ENCODE measurements at regions not wholly inside any gene's neighbourhood (a gene's known extent, or its start where the extent isn't known, plus 50 kb on each side); places are given as distances from the start of the nearest gene placed in this dataset.

GRCh38 chr11:111077530-111078322 lies 167.8 kb upstream of the POU2AF2 start:
- Histone ChIP-seq H3K27ac (ENCODE audit: low read depth in 2 of 2, low read length in 2 of 2) (no peak overlapping the region), H3K36me3 (ENCODE audit: control insufficient read depth in 2 of 2, insufficient read depth in 2 of 2, low read length in 2 of 2) (no peaks in the 10 kb centered on the region), H3K9ac (ENCODE audit: low read depth in 1 of 2, low read length in 2 of 2) (no peak overlapping the region)

GRCh38 chr11:111069066-111069465 lies 176.5 kb upstream of the POU2AF2 start:
- H3K27me3 ChIP-seq (ENCODE audit: control insufficient read depth in 2 of 2, insufficient read depth in 2 of 2, low read length in 2 of 2): no peaks in the 10 kb centered on the region
- no peak overlapping the region for H3K27ac ChIP-seq (ENCODE audit: low read depth in 2 of 2, low read length in 2 of 2)
- no peaks in the 10 kb centered on the region for H3K4me1 ChIP-seq (ENCODE audit: control insufficient read depth in 2 of 2, insufficient read depth in 2 of 2, low read length in 2 of 2)

More at GRCh38 chr11:111077530-111078322, 167.8 kb upstream of the POU2AF2 start:
- no peak overlapping the region for H3K4me3 ChIP-seq (ENCODE audit: low read length in 2 of 2)
- H3K4me1 ChIP-seq (ENCODE audit: control insufficient read depth in 2 of 2, insufficient read depth in 2 of 2, low read length in 2 of 2): no peaks in the 10 kb centered on the region
- H3K27me3 ChIP-seq (ENCODE audit: control insufficient read depth in 2 of 2, insufficient read depth in 2 of 2, low read length in 2 of 2): no peaks in the 10 kb centered on the region
- H3K9me3 ChIP-seq (ENCODE audit: control insufficient read depth in 2 of 2, low read length in 2 of 2): no peaks in the 10 kb centered on the region

GRCh38 chr11:111067994-111068393 lies 177.5 kb upstream of the POU2AF2 start:
- H3K9me3 ChIP-seq (ENCODE audit: control insufficient read depth in 2 of 2, low read length in 2 of 2): peaks cover 0 to 4% of the 10 kb centered on the region in 2 donors
- H3K4me1 ChIP-seq (ENCODE audit: control insufficient read depth in 2 of 2, insufficient read depth in 2 of 2, low read length in 2 of 2): no peaks in the 10 kb centered on the region
- H3K9ac ChIP-seq (ENCODE audit: low read depth in 1 of 2, low read length in 2 of 2): no peak overlapping the region
- no peaks in the 10 kb centered on the region for H3K27me3 ChIP-seq (ENCODE audit: control insufficient read depth in 2 of 2, insufficient read depth in 2 of 2, low read length in 2 of 2)
- no peak overlapping the region for H3K4me3 ChIP-seq (ENCODE audit: low read length in 2 of 2)
- no peak overlapping the region for H3K27ac ChIP-seq (ENCODE audit: low read depth in 2 of 2, low read length in 2 of 2)
- H3K36me3 ChIP-seq (ENCODE audit: control insufficient read depth in 2 of 2, insufficient read depth in 2 of 2, low read length in 2 of 2): no peaks in the 10 kb centered on the region

More at GRCh38 chr11:111069066-111069465, 176.5 kb upstream of the POU2AF2 start:
- H3K9ac ChIP-seq (ENCODE audit: low read depth in 1 of 2, low read length in 2 of 2): no peak overlapping the region
- H3K36me3 ChIP-seq (ENCODE audit: control insufficient read depth in 2 of 2, insufficient read depth in 2 of 2, low read length in 2 of 2): no peaks in the 10 kb centered on the region
- H3K4me3 ChIP-seq (ENCODE audit: low read length in 2 of 2): no peak overlapping the region
- H3K9me3 ChIP-seq (ENCODE audit: control insufficient read depth in 2 of 2, low read length in 2 of 2): peaks cover 0 to 4% of the 10 kb centered on the region in 2 donors

- no peak overlapping the region for H3K9ac ChIP-seq (ENCODE audit: low read depth in 1 of 2, low read length in 2 of 2)
- H3K9me3 ChIP-seq (ENCODE audit: control insufficient read depth in 2 of 2, low read length in 2 of 2): peaks cover 0 to 4% of the 10 kb centered on the region in 2 donors
- no peaks in the 10 kb centered on the region for H3K27me3 ChIP-seq (ENCODE audit: control insufficient read depth in 2 of 2, insufficient read depth in 2 of 2, low read length in 2 of 2)
- H3K27ac ChIP-seq (ENCODE audit: low read depth in 2 of 2, low read length in 2 of 2): no peak overlapping the region
- H3K4me3 ChIP-seq (ENCODE audit: low read length in 2 of 2): no peak overlapping the region
- H3K36me3 ChIP-seq (ENCODE audit: control insufficient read depth in 2 of 2, insufficient read depth in 2 of 2, low read length in 2 of 2): no peaks in the 10 kb centered on the region
- no peaks in the 10 kb centered on the region for H3K4me1 ChIP-seq (ENCODE audit: control insufficient read depth in 2 of 2, insufficient read depth in 2 of 2, low read length in 2 of 2)
Measured at GRCh38 chr11:111066846-111067245, 178.7 kb upstream of the POU2AF2 start.

GRCh38 chr11:111063726-111064517 lies 181.6 kb upstream of the POU2AF2 start:
- H3K4me1 ChIP-seq (ENCODE audit: control insufficient read depth in 2 of 2, insufficient read depth in 2 of 2, low read length in 2 of 2): no peaks in the 10 kb centered on the region
- H3K9me3 ChIP-seq (ENCODE audit: control insufficient read depth in 2 of 2, low read length in 2 of 2): peaks cover 0 to 4% of the 10 kb centered on the region in 2 donors
- H3K27ac ChIP-seq (ENCODE audit: low read depth in 2 of 2, low read length in 2 of 2): no peak overlapping the region
- H3K36me3 ChIP-seq (ENCODE audit: control insufficient read depth in 2 of 2, insufficient read depth in 2 of 2, low read length in 2 of 2): no peaks in the 10 kb centered on the region
- no peak overlapping the region for H3K4me3 ChIP-seq (ENCODE audit: low read length in 2 of 2)
- H3K9ac ChIP-seq (ENCODE audit: low read depth in 1 of 2, low read length in 2 of 2): no peak overlapping the region
- H3K27me3 ChIP-seq (ENCODE audit: control insufficient read depth in 2 of 2, insufficient read depth in 2 of 2, low read length in 2 of 2): no peaks in the 10 kb centered on the region

GRCh38 chr11:111062420-111062819 lies 183.1 kb upstream of the POU2AF2 start:
- no peaks in the 10 kb centered on the region for H3K27me3 ChIP-seq (ENCODE audit: control insufficient read depth in 2 of 2, insufficient read depth in 2 of 2, low read length in 2 of 2)
- no peak overlapping the region for H3K4me3 ChIP-seq (ENCODE audit: low read length in 2 of 2)
- no peak overlapping the region for H3K27ac ChIP-seq (ENCODE audit: low read depth in 2 of 2, low read length in 2 of 2)
- H3K4me1 ChIP-seq (ENCODE audit: control insufficient read depth in 2 of 2, insufficient read depth in 2 of 2, low read length in 2 of 2): no peaks in the 10 kb centered on the region
- H3K36me3 ChIP-seq (ENCODE audit: control insufficient read depth in 2 of 2, insufficient read depth in 2 of 2, low read length in 2 of 2): no peaks in the 10 kb centered on the region
- H3K9ac ChIP-seq (ENCODE audit: low read depth in 1 of 2, low read length in 2 of 2): no peak overlapping the region
- no peaks in the 10 kb centered on the region for H3K9me3 ChIP-seq (ENCODE audit: control insufficient read depth in 2 of 2, low read length in 2 of 2)

GRCh38 chr11:111059726-111060125 lies 185.8 kb upstream of the POU2AF2 start:
- Histone ChIP-seq H3K9me3 (ENCODE audit: control insufficient read depth in 2 of 2, low read length in 2 of 2) (no peaks in the 10 kb centered on the region), H3K4me3 (ENCODE audit: low read length in 2 of 2) (no peak overlapping the region), H3K36me3 (ENCODE audit: control insufficient read depth in 2 of 2, insufficient read depth in 2 of 2, low read length in 2 of 2) (no peaks in the 10 kb centered on the region), H3K9ac (ENCODE audit: low read depth in 1 of 2, low read length in 2 of 2) (no peak overlapping the region), H3K27me3 (ENCODE audit: control insufficient read depth in 2 of 2, insufficient read depth in 2 of 2, low read length in 2 of 2) (no peaks in the 10 kb centered on the region), H3K27ac (ENCODE audit: low read depth in 2 of 2, low read length in 2 of 2) (no peak overlapping the region), H3K4me1 (ENCODE audit: control insufficient read depth in 2 of 2, insufficient read depth in 2 of 2, low read length in 2 of 2) (no peaks in the 10 kb centered on the region)

GRCh38 chr11:111049131-111049530 lies 196.4 kb upstream of the POU2AF2 start:
- Histone ChIP-seq H3K9me3 (ENCODE audit: control insufficient read depth in 2 of 2, low read length in 2 of 2) (no peaks in the 10 kb centered on the region), H3K4me1 (ENCODE audit: control insufficient read depth in 2 of 2, insufficient read depth in 2 of 2, low read length in 2 of 2) (no peaks in the 10 kb centered on the region), H3K9ac (ENCODE audit: low read depth in 1 of 2, low read length in 2 of 2) (no peak overlapping the region), H3K4me3 (ENCODE audit: low read length in 2 of 2) (no peak overlapping the region), H3K27me3 (ENCODE audit: control insufficient read depth in 2 of 2, insufficient read depth in 2 of 2, low read length in 2 of 2) (no peaks in the 10 kb centered on the region), H3K27ac (ENCODE audit: low read depth in 2 of 2, low read length in 2 of 2) (no peak overlapping the region), H3K36me3 (ENCODE audit: control insufficient read depth in 2 of 2, insufficient read depth in 2 of 2, low read length in 2 of 2) (no peaks in the 10 kb centered on the region)

GRCh38 chr11:111047374-111047773 lies 198.2 kb upstream of the POU2AF2 start:
- no peaks in the 10 kb centered on the region for H3K36me3 ChIP-seq (ENCODE audit: control insufficient read depth in 2 of 2, insufficient read depth in 2 of 2, low read length in 2 of 2)
- H3K4me3 ChIP-seq (ENCODE audit: low read length in 2 of 2): no peak overlapping the region
- H3K4me1 ChIP-seq (ENCODE audit: control insufficient read depth in 2 of 2, insufficient read depth in 2 of 2, low read length in 2 of 2): no peaks in the 10 kb centered on the region
- no peaks in the 10 kb centered on the region for H3K27me3 ChIP-seq (ENCODE audit: control insufficient read depth in 2 of 2, insufficient read depth in 2 of 2, low read length in 2 of 2)
- H3K27ac ChIP-seq (ENCODE audit: low read depth in 2 of 2, low read length in 2 of 2): no peak overlapping the region
- H3K9me3 ChIP-seq (ENCODE audit: control insufficient read depth in 2 of 2, low read length in 2 of 2): no peaks in the 10 kb centered on the region
- no peak overlapping the region for H3K9ac ChIP-seq (ENCODE audit: low read depth in 1 of 2, low read length in 2 of 2)

- H3K4me3 ChIP-seq (ENCODE audit: low read length in 2 of 2): no peak overlapping the region
- H3K4me1 ChIP-seq (ENCODE audit: control insufficient read depth in 2 of 2, insufficient read depth in 2 of 2, low read length in 2 of 2): no peaks in the 10 kb centered on the region
- no peaks in the 10 kb centered on the region for H3K9me3 ChIP-seq (ENCODE audit: control insufficient read depth in 2 of 2, low read length in 2 of 2)
- no peaks in the 10 kb centered on the region for H3K27me3 ChIP-seq (ENCODE audit: control insufficient read depth in 2 of 2, insufficient read depth in 2 of 2, low read length in 2 of 2)
- H3K27ac ChIP-seq (ENCODE audit: low read depth in 2 of 2, low read length in 2 of 2): no peak overlapping the region
- no peaks in the 10 kb centered on the region for H3K36me3 ChIP-seq (ENCODE audit: control insufficient read depth in 2 of 2, insufficient read depth in 2 of 2, low read length in 2 of 2)
- H3K9ac ChIP-seq (ENCODE audit: low read depth in 1 of 2, low read length in 2 of 2): no peak overlapping the region
Measured at GRCh38 chr11:111046291-111046690, 199.2 kb upstream of the POU2AF2 start.
